Tibial artery (tissue), 4 donors: ENCODE measurements at regions not wholly inside any gene's neighbourhood (a gene's known extent, or its start where the extent isn't known, plus 50 kb on each side); places are given as distances from the start of the nearest gene placed in this dataset.
"Not testable (repeated sequence)": the region's sequence is repeated elsewhere in the genome, so short reads cannot be mapped to it uniquely, and the experiment has no call there.

Source experiments
- DNase-seq, 2 donors: peaks; one replicate each; pipeline ENCODE4 v3.0.0-alpha.2; 2019
- H3K27ac ChIP-seq, 2 donors: fragments of 200-600 bp; sonication (generic) in 1 of 2; 1 replicate in 1 of 2; 2 replicates in 1 of 2; pipeline ENCODE4 v1.5.1; 2018 to 2019; ENCODE audit warnings: mild to moderate bottlenecking in 1 of 2
- H3K27me3 ChIP-seq, 2 donors: fragments of 200-600 bp; sonication (generic) in 1 of 2; one replicate each; pipeline versions ENCODE4 v1.5.1 to v1.6.0; 2016 to 2019
- H3K36me3 ChIP-seq, 3 donors: fragments of 200-600 bp; sonication (generic) in 2 of 3; one replicate each; pipeline ENCODE4 v1.5.1; 2016 to 2019; ENCODE audit warnings: mild to moderate bottlenecking in 2 of 3
- H3K4me1 ChIP-seq, 4 donors: fragments of 200-600 bp; sonication (generic) in 2 of 4; 1 replicate in 3 of 4; 2 replicates in 1 of 4; pipeline ENCODE4 v1.5.1; 2016 to 2019
- H3K4me3 ChIP-seq, 2 donors: fragments of 200-600 bp; sonication (generic) in 1 of 2; 1 replicate in 1 of 2; 2 replicates in 1 of 2; pipeline ENCODE4 v1.5.1; 2018 to 2019; ENCODE audit warnings: mild to moderate bottlenecking in 2 of 2
- H3K9me3 ChIP-seq, 3 donors: fragments of 200-600 bp; sonication (generic) in 1 of 3; one replicate each; pipeline ENCODE4 v1.5.1; 2016 to 2019
- CTCF ChIP-seq, 2 experiments: fragments of 200-600 bp in 1 of 2; fragments of 450-650 bp in 1 of 2; IDR thresholded peaks; one replicate each; pipeline ENCODE4 v1.5.1; 2017 to 2019; ENCODE audit warnings: antibody characterized with exemption in 2 of 2, mild to moderate bottlenecking in 1 of 2, moderate library complexity in 1 of 2
- intact Hi-C: fragments of 100-400 bp; cut with DNase I; formaldehyde crosslinking; loops from one replicate; pipeline ENCODE4 v1.15.0; 2023; ENCODE audit warnings: low total_unique reads

- Histone ChIP-seq H3K27ac (no peak overlapping the region), H3K4me3 (no peak overlapping the region), H3K4me1 (no peaks in the 10 kb centered on the region), H3K27me3 (no peaks in the 10 kb centered on the region), H3K9me3 (peaks cover 0 to 3% (median 0%) of the 10 kb centered on the region in 3 donors), H3K36me3 (no peaks in the 10 kb centered on the region)
- no peak for TF ChIP-seq CTCF (IDR thresholded peaks at IDR 0.05)
- intact Hi-C loops = no loop called here
- DNase-seq = no peak
Measured at GRCh38 chrX:26557691-26558321, 341.8 kb downstream of the MAGEB5 start.

GRCh38 chrX:26525768-26526167 is 309.8 kb downstream of the MAGEB5 start:
- H3K36me3 ChIP-seq, H3K4me3 ChIP-seq, H3K4me1 ChIP-seq, DNase-seq, intact Hi-C loops, H3K27ac ChIP-seq, H3K9me3 ChIP-seq, H3K27me3 ChIP-seq: not testable (repeated sequence)

GRCh38 chrX:26522501-26522900 is 306.5 kb downstream of the MAGEB5 start:
- H3K27me3 ChIP-seq = no peaks in the 10 kb centered on the region
- no peaks in the 10 kb centered on the region for H3K9me3 ChIP-seq
- DNase-seq = no peak
- H3K4me1 ChIP-seq = no peaks in the 10 kb centered on the region
- no peak for TF ChIP-seq CTCF (IDR thresholded peaks at IDR 0.05)
- intact Hi-C loops = no loop called here
- no peaks in the 10 kb centered on the region for H3K36me3 ChIP-seq
- no peak overlapping the region for H3K4me3 ChIP-seq
- no peak overlapping the region for H3K27ac ChIP-seq

GRCh38 chrX:26511589-26512363 is 295.8 kb downstream of the MAGEB5 start:
- no peak for DNase-seq
- H3K4me3 ChIP-seq = no peak overlapping the region

GRCh38 chrX:26470941-26471340 is 255.0 kb downstream of the MAGEB5 start:
- no peaks in the 10 kb centered on the region for H3K4me1 ChIP-seq
- no peak for DNase-seq

More at GRCh38 chrX:26511589-26512363, 295.8 kb downstream of the MAGEB5 start:
- Histone ChIP-seq H3K27me3 (no peaks in the 10 kb centered on the region), H3K9me3 (no peaks in the 10 kb centered on the region), H3K4me1 (no peaks in the 10 kb centered on the region), H3K36me3 (no peaks in the 10 kb centered on the region), H3K27ac (no peak overlapping the region)
- no peak for TF ChIP-seq CTCF (IDR thresholded peaks at IDR 0.05)
- intact Hi-C loops = no loop called here

More at GRCh38 chrX:26470941-26471340, 255.0 kb downstream of the MAGEB5 start:
- TF ChIP-seq CTCF (IDR thresholded peaks at IDR 0.05) = no peak
- Histone ChIP-seq H3K36me3 (no peaks in the 10 kb centered on the region), H3K9me3 (peaks cover 0 to 8% (median 0%) of the 10 kb centered on the region in 3 donors), H3K4me3 (no peak overlapping the region), H3K27me3 (no peaks in the 10 kb centered on the region), H3K27ac (no peak overlapping the region)
- intact Hi-C loops = no loop called here
